ENCODE measurements at regions not wholly inside any gene's neighbourhood (a gene's known extent, or its start where the extent isn't known, plus 50 kb on each side); places are given as distances from the start of the nearest gene placed in this dataset.

DNA sequence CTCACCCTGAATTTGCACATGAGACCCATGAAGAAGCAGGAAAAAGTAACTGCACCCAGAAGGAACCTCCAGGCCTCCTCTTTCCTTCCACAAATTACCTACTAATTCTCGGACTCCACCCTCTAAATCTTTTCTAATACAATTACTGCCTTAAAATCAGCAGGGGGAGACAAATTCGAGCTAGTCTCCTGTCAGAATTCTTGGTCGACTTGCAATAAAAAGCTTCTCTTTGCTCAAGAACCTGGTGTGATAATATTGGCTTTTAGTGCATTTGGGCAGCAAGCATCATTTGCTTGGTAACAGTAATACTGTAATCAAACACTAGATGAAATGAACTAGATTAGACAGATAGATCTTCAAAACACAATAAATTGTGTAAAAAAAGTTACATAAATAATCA is 281.9 kb downstream of the RAP2B start:
- Histone ChIP-seq H3K27me3 (replicated peaks in 2 of 5; ENCODE audit: control insufficient read depth in 4 of 5, insufficient read depth in 5 of 5, low read length in 4 of 5) (peaks cover 0 to 30% (median 16%) of the 10 kb centered on the region in 5 experiments), H3K4me3 (ENCODE audit: control insufficient read depth in 1 of 7, extremely low read depth in 1 of 7, insufficient read depth in 4 of 7, low read depth in 2 of 7, low read length in 6 of 7) (no peak overlapping the region), H3K9me3 (ENCODE audit: control extremely low read depth in 1 of 5, control insufficient read depth in 4 of 5, insufficient read depth in 2 of 5, low read depth in 1 of 5, low read length in 4 of 5) (no peaks in the 10 kb centered on the region), H3K4me1 (ENCODE audit: control extremely low read depth in 1 of 4, control insufficient read depth in 4 of 4, insufficient read depth in 4 of 4, low read length in 3 of 4) (no peaks in the 10 kb centered on the region), H3K36me3 (ENCODE audit: control insufficient read depth in 4 of 4, insufficient read depth in 4 of 4, low read length in 3 of 4) (no peaks in the 10 kb centered on the region), H3K27ac (ENCODE audit: insufficient read depth in 1 of 2, low read depth in 1 of 2, low read length in 2 of 2, poor library complexity in 1 of 2, severe bottlenecking in 2 of 2) (no peak overlapping the region)
- peak; percentile 38 to 57 (median 53) for DNase-seq
- 0% methylated on average over 1 of the region's 3 CpGs for WGBS (ENCODE audit: insufficient coverage)
- POLR2A ChIA-PET = no interaction called here
- CTCF ChIA-PET = interaction anchor here (0.7 to 1.2 kb wide), 2 partner anchors 324 to 1306 kb away, joined by 3 to 4 read pairs; no protein-coding TSS in a partner anchor

GRCh38 chr3:153445817-153446216 is 283.8 kb downstream of the RAP2B start:
- ChIA-PET CTCF (no interaction called here), POLR2A (no interaction called here)
- no peak overlapping the region for H3K27ac ChIP-seq (ENCODE audit: insufficient read depth in 1 of 2, low read depth in 1 of 2, low read length in 2 of 2, poor library complexity in 1 of 2, severe bottlenecking in 2 of 2)
- H3K4me3 ChIP-seq (ENCODE audit: control insufficient read depth in 1 of 7, extremely low read depth in 1 of 7, insufficient read depth in 4 of 7, low read depth in 2 of 7, low read length in 6 of 7) = no peak overlapping the region
- H3K27me3 ChIP-seq (replicated peaks in 2 of 5; ENCODE audit: control insufficient read depth in 4 of 5, insufficient read depth in 5 of 5, low read length in 4 of 5) = peaks cover 0 to 18% (median 10%) of the 10 kb centered on the region in 5 experiments
- no peaks in the 10 kb centered on the region for H3K4me1 ChIP-seq (ENCODE audit: control extremely low read depth in 1 of 4, control insufficient read depth in 4 of 4, insufficient read depth in 4 of 4, low read length in 3 of 4)
- no peaks in the 10 kb centered on the region for H3K36me3 ChIP-seq (ENCODE audit: control insufficient read depth in 4 of 4, insufficient read depth in 4 of 4, low read length in 3 of 4)
- H3K9me3 ChIP-seq (ENCODE audit: control extremely low read depth in 1 of 5, control insufficient read depth in 4 of 5, insufficient read depth in 2 of 5, low read depth in 1 of 5, low read length in 4 of 5) = no peaks in the 10 kb centered on the region
- DNase-seq = no peak
- no CpG with 5 or more reads among the region's 2 CpGs for WGBS (ENCODE audit: insufficient coverage)

- no peaks in the 10 kb centered on the region for H3K36me3 ChIP-seq (ENCODE audit: control insufficient read depth in 4 of 4, insufficient read depth in 4 of 4, low read length in 3 of 4)
- H3K9me3 ChIP-seq (ENCODE audit: control extremely low read depth in 1 of 5, control insufficient read depth in 4 of 5, insufficient read depth in 2 of 5, low read depth in 1 of 5, low read length in 4 of 5) = no peaks in the 10 kb centered on the region
- CTCF ChIA-PET = interaction anchor here (1.3 to 1.4 kb wide), 2 partner anchors 13 to 158 kb away, joined by 3 to 4 read pairs; no protein-coding TSS in a partner anchor
- H3K4me3 ChIP-seq (ENCODE audit: control insufficient read depth in 1 of 7, extremely low read depth in 1 of 7, insufficient read depth in 4 of 7, low read depth in 2 of 7, low read length in 6 of 7) = no peak overlapping the region
- WGBS (ENCODE audit: insufficient coverage) = 83% methylated on average over 2 of the region's 5 CpGs
- POLR2A ChIA-PET = no interaction called here
- H3K27ac ChIP-seq (ENCODE audit: insufficient read depth in 1 of 2, low read depth in 1 of 2, low read length in 2 of 2, poor library complexity in 1 of 2, severe bottlenecking in 2 of 2) = no peak overlapping the region
- no peaks in the 10 kb centered on the region for H3K4me1 ChIP-seq (ENCODE audit: control extremely low read depth in 1 of 4, control insufficient read depth in 4 of 4, insufficient read depth in 4 of 4, low read length in 3 of 4)
- no peak for DNase-seq
- H3K27me3 ChIP-seq (replicated peaks in 2 of 5; ENCODE audit: control insufficient read depth in 4 of 5, insufficient read depth in 5 of 5, low read length in 4 of 5) = peaks cover 0 to 4% (median 2%) of the 10 kb centered on the region in 5 experiments
Measured at GRCh38 chr3:153448151-153448829, 286.3 kb downstream of the RAP2B start.

DNA sequence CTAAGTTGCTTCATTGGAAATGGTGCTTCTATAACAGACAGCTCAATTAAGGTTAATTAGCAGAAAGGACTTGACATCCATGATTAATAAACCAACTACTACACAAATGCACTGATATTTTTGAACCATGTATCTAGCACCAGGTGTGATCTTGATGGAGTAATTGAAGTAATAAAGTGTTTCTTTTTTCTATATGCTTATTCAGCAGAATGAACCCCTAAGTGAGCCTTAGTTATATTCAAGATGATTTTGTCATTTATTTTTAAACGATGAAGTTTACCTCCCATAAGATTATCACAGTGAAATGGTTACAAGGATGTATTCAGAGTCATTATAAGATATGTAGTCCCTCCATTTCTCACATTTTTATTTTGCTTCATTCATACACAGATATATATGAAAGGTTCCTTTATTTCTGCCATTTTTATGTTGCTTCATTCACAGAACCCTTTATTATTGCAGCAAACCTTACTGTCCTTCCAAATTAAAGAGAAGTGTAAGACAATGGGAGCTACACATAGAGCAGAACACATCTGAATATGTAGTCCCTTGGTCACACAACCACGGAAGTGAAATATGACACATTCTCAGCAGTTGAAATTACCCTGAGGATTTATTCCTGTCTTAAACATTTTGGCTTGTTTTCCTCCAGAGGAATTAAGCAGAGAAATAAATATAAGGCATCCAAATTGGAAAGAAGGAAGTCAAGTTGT is 295.0 kb downstream of the RAP2B start:
- H3K36me3 ChIP-seq (ENCODE audit: control insufficient read depth in 4 of 4, insufficient read depth in 4 of 4, low read length in 3 of 4) = no peaks in the 10 kb centered on the region
- POLR2A ChIA-PET = no interaction called here
- DNase-seq = no peak
- H3K4me1 ChIP-seq (ENCODE audit: control extremely low read depth in 1 of 4, control insufficient read depth in 4 of 4, insufficient read depth in 4 of 4, low read length in 3 of 4) = no peaks in the 10 kb centered on the region
- CTCF ChIA-PET = no interaction called here
- no peak overlapping the region for H3K4me3 ChIP-seq (ENCODE audit: control insufficient read depth in 1 of 7, extremely low read depth in 1 of 7, insufficient read depth in 4 of 7, low read depth in 2 of 7, low read length in 6 of 7)
- H3K27ac ChIP-seq (ENCODE audit: insufficient read depth in 1 of 2, low read depth in 1 of 2, low read length in 2 of 2, poor library complexity in 1 of 2, severe bottlenecking in 2 of 2) = no peak overlapping the region
- H3K9me3 ChIP-seq (ENCODE audit: control extremely low read depth in 1 of 5, control insufficient read depth in 4 of 5, insufficient read depth in 2 of 5, low read depth in 1 of 5, low read length in 4 of 5) = no peaks in the 10 kb centered on the region
- H3K27me3 ChIP-seq (replicated peaks in 2 of 5; ENCODE audit: control insufficient read depth in 4 of 5, insufficient read depth in 5 of 5, low read length in 4 of 5) = no peaks in the 10 kb centered on the region
- WGBS (ENCODE audit: insufficient coverage) = 83% methylated on average over 1 of the region's 2 CpGs

DNA sequence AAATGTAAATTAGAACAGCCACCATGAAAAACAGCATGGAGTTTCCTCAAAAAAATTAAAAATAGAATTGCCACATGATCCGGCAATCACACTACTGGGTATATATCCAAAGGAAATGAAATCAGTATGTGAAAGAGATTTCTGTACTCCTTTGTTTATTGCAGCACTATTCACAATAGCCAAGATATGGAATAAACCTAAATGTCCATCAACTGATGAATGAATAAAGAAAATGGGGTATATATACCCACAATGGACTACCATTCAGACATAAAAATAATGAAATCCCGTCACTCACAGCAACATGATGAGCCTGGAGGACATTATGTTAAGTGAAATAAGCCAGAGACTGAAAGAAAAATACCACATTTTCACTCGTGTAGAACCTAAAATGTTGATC is 296.9 kb downstream of the RAP2B start:
- DNase-seq = no peak
- H3K4me1 ChIP-seq (ENCODE audit: control extremely low read depth in 1 of 4, control insufficient read depth in 4 of 4, insufficient read depth in 4 of 4, low read length in 3 of 4) = no peaks in the 10 kb centered on the region
- POLR2A ChIA-PET = no interaction called here
- H3K27me3 ChIP-seq (replicated peaks in 2 of 5; ENCODE audit: control insufficient read depth in 4 of 5, insufficient read depth in 5 of 5, low read length in 4 of 5) = no peaks in the 10 kb centered on the region
- no peak overlapping the region for H3K4me3 ChIP-seq (ENCODE audit: control insufficient read depth in 1 of 7, extremely low read depth in 1 of 7, insufficient read depth in 4 of 7, low read depth in 2 of 7, low read length in 6 of 7)
- H3K27ac ChIP-seq (ENCODE audit: insufficient read depth in 1 of 2, low read depth in 1 of 2, low read length in 2 of 2, poor library complexity in 1 of 2, severe bottlenecking in 2 of 2) = no peak overlapping the region
- H3K36me3 ChIP-seq (ENCODE audit: control insufficient read depth in 4 of 4, insufficient read depth in 4 of 4, low read length in 3 of 4) = no peaks in the 10 kb centered on the region
- CTCF ChIA-PET = no interaction called here
- WGBS (ENCODE audit: insufficient coverage) = no CpG with 5 or more reads among the region's 3 CpGs
- no peaks in the 10 kb centered on the region for H3K9me3 ChIP-seq (ENCODE audit: control extremely low read depth in 1 of 5, control insufficient read depth in 4 of 5, insufficient read depth in 2 of 5, low read depth in 1 of 5, low read length in 4 of 5)

GRCh38 chr3:153462545-153462944 is 300.5 kb downstream of the RAP2B start:
- Histone ChIP-seq H3K36me3 (ENCODE audit: control insufficient read depth in 4 of 4, insufficient read depth in 4 of 4, low read length in 3 of 4) (no peaks in the 10 kb centered on the region), H3K27ac (ENCODE audit: insufficient read depth in 1 of 2, low read depth in 1 of 2, low read length in 2 of 2, poor library complexity in 1 of 2, severe bottlenecking in 2 of 2) (no peak overlapping the region), H3K9me3 (ENCODE audit: control extremely low read depth in 1 of 5, control insufficient read depth in 4 of 5, insufficient read depth in 2 of 5, low read depth in 1 of 5, low read length in 4 of 5) (no peaks in the 10 kb centered on the region), H3K4me3 (ENCODE audit: control insufficient read depth in 1 of 7, extremely low read depth in 1 of 7, insufficient read depth in 4 of 7, low read depth in 2 of 7, low read length in 6 of 7) (no peak overlapping the region), H3K4me1 (ENCODE audit: control extremely low read depth in 1 of 4, control insufficient read depth in 4 of 4, insufficient read depth in 4 of 4, low read length in 3 of 4) (peaks cover 0 to 3% (median 0%) of the 10 kb centered on the region in 4 experiments), H3K27me3 (replicated peaks in 2 of 5; ENCODE audit: control insufficient read depth in 4 of 5, insufficient read depth in 5 of 5, low read length in 4 of 5) (peaks cover 0 to 2% (median 0%) of the 10 kb centered on the region in 5 experiments)
- WGBS (ENCODE audit: insufficient coverage) = no CpG with 5 or more reads among the region's 1 CpG
- ChIA-PET CTCF (no interaction called here), POLR2A (no interaction called here)
- no peak for DNase-seq

DNA sequence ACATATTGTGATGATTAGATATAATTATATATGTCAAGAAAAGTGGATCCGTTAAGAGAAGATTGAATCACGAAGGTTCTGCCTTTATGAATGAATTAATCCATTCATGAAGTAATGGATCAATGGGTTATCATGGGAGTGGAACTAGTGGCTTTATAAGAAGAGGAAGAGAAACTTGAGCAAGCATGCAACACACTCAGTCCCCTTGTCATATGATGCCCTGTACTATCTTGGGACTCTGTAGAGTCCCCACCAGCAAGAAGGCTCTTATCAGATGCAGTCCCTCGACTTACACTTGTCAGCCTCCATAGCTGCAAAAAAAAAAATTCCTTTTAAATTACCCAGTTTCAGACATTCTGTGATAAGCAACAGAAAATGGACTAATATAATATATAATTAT is 301.9 kb downstream of the RAP2B start:
- H3K27ac ChIP-seq (ENCODE audit: insufficient read depth in 1 of 2, low read depth in 1 of 2, low read length in 2 of 2, poor library complexity in 1 of 2, severe bottlenecking in 2 of 2) = no peak overlapping the region
- POLR2A ChIA-PET = no interaction called here
- H3K27me3 ChIP-seq (replicated peaks in 2 of 5; ENCODE audit: control insufficient read depth in 4 of 5, insufficient read depth in 5 of 5, low read length in 4 of 5) = peaks cover 0 to 2% (median 0%) of the 10 kb centered on the region in 5 experiments
- CTCF ChIA-PET = no interaction called here
- no peak overlapping the region for H3K4me3 ChIP-seq (ENCODE audit: control insufficient read depth in 1 of 7, extremely low read depth in 1 of 7, insufficient read depth in 4 of 7, low read depth in 2 of 7, low read length in 6 of 7)
- no CpG with 5 or more reads among the region's 3 CpGs for WGBS (ENCODE audit: insufficient coverage)
- no peaks in the 10 kb centered on the region for H3K9me3 ChIP-seq (ENCODE audit: control extremely low read depth in 1 of 5, control insufficient read depth in 4 of 5, insufficient read depth in 2 of 5, low read depth in 1 of 5, low read length in 4 of 5)
- H3K36me3 ChIP-seq (ENCODE audit: control insufficient read depth in 4 of 4, insufficient read depth in 4 of 4, low read length in 3 of 4) = no peaks in the 10 kb centered on the region
- DNase-seq = no peak
- peaks cover 0 to 3% (median 0%) of the 10 kb centered on the region in 4 experiments for H3K4me1 ChIP-seq (ENCODE audit: control extremely low read depth in 1 of 4, control insufficient read depth in 4 of 4, insufficient read depth in 4 of 4, low read length in 3 of 4)
